AG09309 (cell line): ENCODE measurements at regions not wholly inside any gene's neighbourhood (a gene's known extent, or its start where the extent isn't known, plus 50 kb on each side); places are given as distances from the start of the nearest gene placed in this dataset.

Experiments used
- DNase-seq: peaks from one replicate; pipeline ENCODE4 v3.0.0-alpha.2; 2010; ENCODE audit warnings: low read depth
- H3K4me3 ChIP-seq: 2 replicates; pipeline ENCODE4 v1.5.1; 2011; ENCODE audit warnings: mild to moderate bottlenecking, low read depth, low read length, moderate library complexity; ENCODE audit not compliant: control insufficient read depth
- CTCF ChIP-seq: IDR thresholded peaks from 2 replicates; pipeline ENCODE4 v1.5.1; 2011; ENCODE audit warnings: mild to moderate bottlenecking, low read depth, low read length, inconsistent platforms; ENCODE audit not compliant: insufficient read depth, control insufficient read depth; ENCODE audit errors: missing control alignments

GRCh38 chr21:16841975-16842695 lies 670.7 kb upstream of the CXADR start:
- DNase-seq: no peak
- no peak overlapping the region for H3K4me3 ChIP-seq
- TF ChIP-seq CTCF: no peak

GRCh38 chr21:16842696-16843035 lies 670.2 kb upstream of the CXADR start:
- H3K4me3 ChIP-seq: no peak overlapping the region
- no peak for TF ChIP-seq CTCF
- no peak for DNase-seq

GRCh38 chr21:16847211-16847610 lies 665.6 kb upstream of the CXADR start:
- H3K4me3 ChIP-seq: no peak overlapping the region
- no peak for TF ChIP-seq CTCF
- DNase-seq: no peak

- H3K4me3 ChIP-seq: no peak overlapping the region
- no peak for DNase-seq
- TF ChIP-seq CTCF: no peak
Observed at GRCh38 chr21:16851054-16851453, 661.8 kb upstream of the CXADR start.

GRCh38 chr21:16855164-16855667 lies 657.6 kb upstream of the CXADR start:
- H3K4me3 ChIP-seq: no peak overlapping the region
- TF ChIP-seq CTCF: no peak
- DNase-seq: no peak

GRCh38 chr21:16863362-16863905 lies 649.4 kb upstream of the CXADR start:
- no peak for TF ChIP-seq CTCF
- no peak for DNase-seq

GRCh38 chr21:16863908-16864307 lies 648.9 kb upstream of the CXADR start:
- TF ChIP-seq CTCF: no peak
- no peak for DNase-seq
- H3K4me3 ChIP-seq: no peak overlapping the region

More at GRCh38 chr21:16863362-16863905, 649.4 kb upstream of the CXADR start:
- H3K4me3 ChIP-seq: no peak overlapping the region
